Mesenchymal stem cell (in vitro differentiated cells and primary cell): ENCODE measurements at regions not wholly inside any gene's neighbourhood (a gene's known extent, or its start where the extent isn't known, plus 50 kb on each side); places are given as distances from the start of the nearest gene placed in this dataset.

Experiments used
- DNase-seq: peaks from one replicate; pipeline ENCODE4 v3.0.0-alpha.2; 2013
- H2AFZ ChIP-seq: one replicate; pipeline ENCODE4 v1.6.1; 2013; ENCODE audit warnings: low read depth, mild to moderate bottlenecking, control low read depth, inconsistent platforms, low read length, moderate library complexity
- H2AK5ac ChIP-seq: 2 replicates; pipeline ENCODE4 v1.6.1; 2013; ENCODE audit warnings: low read length, moderate library complexity, mild to moderate bottlenecking, inconsistent platforms; ENCODE audit not compliant: severe bottlenecking
- H2BK120ac ChIP-seq: one replicate; pipeline ENCODE4 v1.6.1; 2013; ENCODE audit warnings: low read depth, mild to moderate bottlenecking, inconsistent platforms, low read length, moderate library complexity
- H2BK12ac ChIP-seq, 2 experiments: one replicate each; pipeline ENCODE4 v1.6.1; 2013; ENCODE audit warnings: inconsistent platforms in 2 of 2, low read length in 2 of 2, mild to moderate bottlenecking in 2 of 2, moderate library complexity in 2 of 2, control low read depth in 1 of 2
- H2BK15ac ChIP-seq: one replicate; pipeline ENCODE4 v1.6.1; 2013; ENCODE audit warnings: mild to moderate bottlenecking, low read depth, inconsistent platforms; ENCODE audit not compliant: poor library complexity, severe bottlenecking
- H2BK5ac ChIP-seq: 2 replicates; pipeline ENCODE4 v1.6.1; 2013; ENCODE audit warnings: low read depth, mild to moderate bottlenecking, low read length, control low read depth, inconsistent platforms; ENCODE audit not compliant: poor library complexity, severe bottlenecking
- H3K14ac ChIP-seq, 2 experiments: one replicate each; pipeline ENCODE4 v1.6.1; 2013; ENCODE audit warnings: inconsistent platforms in 2 of 2, low read length in 2 of 2, control low read depth in 1 of 2, mild to moderate bottlenecking in 1 of 2, moderate library complexity in 1 of 2
- H3K18ac ChIP-seq, 2 experiments: one replicate each; pipeline ENCODE4 v1.6.1; 2013; ENCODE audit warnings: inconsistent platforms in 2 of 2, low read length in 2 of 2, control low read depth in 1 of 2, low read depth in 1 of 2, mild to moderate bottlenecking in 1 of 2
- H3K23ac ChIP-seq, 2 experiments: one replicate each; pipeline ENCODE4 v1.6.1; 2013; ENCODE audit warnings: inconsistent platforms in 2 of 2, low read length in 2 of 2, mild to moderate bottlenecking in 2 of 2, moderate library complexity in 2 of 2, control low read depth in 1 of 2
- H3K27ac ChIP-seq: 2 replicates; pipeline ENCODE4 v1.5.1; 2013; ENCODE audit warnings: mild to moderate bottlenecking, moderate library complexity, low read length, control low read depth, inconsistent platforms; ENCODE audit not compliant: poor library complexity, severe bottlenecking
- H3K27me3 ChIP-seq, 2 experiments: 2 replicates each; pipeline versions ENCODE4 v1.6.1 to v1.7.0; 2013; ENCODE audit warnings: low read length in 2 of 2, mild to moderate bottlenecking in 2 of 2, moderate library complexity in 2 of 2, control low read depth in 1 of 2, inconsistent platforms in 1 of 2; ENCODE audit not compliant: control insufficient read depth in 1 of 2, insufficient read depth in 1 of 2
- H3K36me3 ChIP-seq, 2 experiments: 2 replicates each; pipeline versions ENCODE4 v1.6.1 to v1.7.0; 2013; ENCODE audit warnings: low read length in 2 of 2, control low read depth in 1 of 2, inconsistent platforms in 1 of 2, low read depth in 1 of 2, mild to moderate bottlenecking in 1 of 2; ENCODE audit not compliant: insufficient read depth in 2 of 2, control insufficient read depth in 1 of 2
- H3K4ac ChIP-seq, 2 experiments: one replicate each; pipeline ENCODE4 v1.6.1; 2013; ENCODE audit warnings: inconsistent platforms in 2 of 2, low read length in 2 of 2, mild to moderate bottlenecking in 2 of 2, moderate library complexity in 2 of 2, control low read depth in 1 of 2, low read depth in 1 of 2
- H3K4me1 ChIP-seq: 2 replicates; pipeline ENCODE4 v1.6.1; 2013; ENCODE audit warnings: low read depth, low read length, control low read depth; ENCODE audit not compliant: control insufficient read depth, insufficient read depth
- H3K4me2 ChIP-seq: 2 replicates; pipeline ENCODE4 v1.6.1; 2013; ENCODE audit warnings: low read length, mild to moderate bottlenecking, inconsistent platforms; ENCODE audit not compliant: poor library complexity, severe bottlenecking
- H3K4me3 ChIP-seq, 2 experiments: 2 replicates each; pipeline versions ENCODE4 v1.5.1 to v1.7.0; 2013; ENCODE audit warnings: low read length in 2 of 2, mild to moderate bottlenecking in 2 of 2, control low read depth in 1 of 2, low read depth in 1 of 2; ENCODE audit not compliant: insufficient read depth in 1 of 2
- H3K79me1 ChIP-seq: replicated peaks from 2 replicates; pipeline ENCODE4 v1.6.1; 2013; ENCODE audit warnings: mild to moderate bottlenecking, control low read depth, low read length, inconsistent platforms; ENCODE audit not compliant: poor library complexity, severe bottlenecking
- H3K9ac ChIP-seq: 2 replicates; pipeline ENCODE4 v1.7.0; 2013; ENCODE audit warnings: mild to moderate bottlenecking, low read length, moderate library complexity
- H3K9me3 ChIP-seq: 2 replicates; pipeline ENCODE4 v1.7.0; 2013; ENCODE audit warnings: mild to moderate bottlenecking, low read length; ENCODE audit not compliant: control insufficient read depth
- H4K8ac ChIP-seq: one replicate; pipeline ENCODE4 v1.6.1; 2013; ENCODE audit warnings: inconsistent platforms, mild to moderate bottlenecking, low read length, moderate library complexity
- H4K91ac ChIP-seq: one replicate; pipeline ENCODE4 v1.6.1; 2013; ENCODE audit warnings: mild to moderate bottlenecking, low read length, inconsistent platforms
- WGBS: methylation state at CpG from one replicate; pipeline ENCODE4 v1.1.7; 2013; ENCODE audit warnings: mixed read lengths; 5-methylcytosine and 5-hydroxymethylcytosine counted together

- Histone ChIP-seq H2BK15ac (no peak overlapping the region), H3K27ac (no peak overlapping the region), H3K27me3 (no peaks in the 10 kb centered on the region), H3K9ac (no peak overlapping the region), H3K23ac (no peak overlapping the region), H4K8ac (no peak overlapping the region), H3K4ac (no peak overlapping the region), H2BK5ac (no peak overlapping the region), H2AK5ac (no peak overlapping the region), H3K14ac (no peak overlapping the region), H4K91ac (no peak overlapping the region), H3K4me3 (no peak overlapping the region), H3K18ac (no peak overlapping the region), H3K4me2 (no peak overlapping the region), H3K79me1 (no peaks in the 10 kb centered on the region), H3K36me3 (no peaks in the 10 kb centered on the region), H2BK120ac (no peak overlapping the region), H3K9me3 (no peaks in the 10 kb centered on the region), H2AFZ (no peak overlapping the region), H3K4me1 (no peaks in the 10 kb centered on the region), H2BK12ac (no peak overlapping the region)
- no peak for DNase-seq
These were observed 793.0 kb downstream of the RAB28 start for GRCh38 chr4:12691168-12691567.

- no peaks in the 10 kb centered on the region for H3K4me1 ChIP-seq
- no peak overlapping the region for H3K9ac ChIP-seq
- H3K23ac ChIP-seq, result no peak overlapping the region
- no peak overlapping the region for H3K18ac ChIP-seq
- no peaks in the 10 kb centered on the region for H3K79me1 ChIP-seq
- no peak overlapping the region for H2BK120ac ChIP-seq
- no peak overlapping the region for H3K14ac ChIP-seq
- H3K36me3 ChIP-seq, result no peaks in the 10 kb centered on the region
- no peak overlapping the region for H3K4me2 ChIP-seq
- H2BK15ac ChIP-seq, result no peak overlapping the region
- H3K4me3 ChIP-seq, result no peak overlapping the region
- no peak overlapping the region for H3K27ac ChIP-seq
- no peaks in the 10 kb centered on the region for H3K27me3 ChIP-seq
- H2BK12ac ChIP-seq, result no peak overlapping the region
- H4K91ac ChIP-seq, result no peak overlapping the region
- no peak overlapping the region for H2AK5ac ChIP-seq
- no peaks in the 10 kb centered on the region for H3K9me3 ChIP-seq
- no peak overlapping the region for H4K8ac ChIP-seq
- no CpG with 5 or more reads among the region's 2 CpGs for WGBS
- H2BK5ac ChIP-seq, result no peak overlapping the region
- DNase-seq, result no peak
- H2AFZ ChIP-seq, result no peak overlapping the region
- no peak overlapping the region for H3K4ac ChIP-seq
These were observed 794.7 kb downstream of the RAB28 start for GRCh38 chr4:12689457-12689856.

GRCh38 chr4:12679217-12679616 is 804.9 kb downstream of the RAB28 start:
- Histone ChIP-seq H3K18ac (no peak overlapping the region), H4K8ac (no peak overlapping the region), H3K9ac (no peak overlapping the region), H3K27me3 (no peaks in the 10 kb centered on the region), H3K9me3 (peaks cover 8% of the 10 kb centered on the region), H3K4me1 (no peaks in the 10 kb centered on the region), H3K23ac (no peak overlapping the region), H2BK12ac (no peak overlapping the region), H2BK120ac (no peak overlapping the region), H3K4me2 (no peak overlapping the region), H4K91ac (no peak overlapping the region), H3K4me3 (no peak overlapping the region), H2AFZ (no peak overlapping the region), H2BK15ac (no peak overlapping the region), H3K4ac (no peak overlapping the region), H2AK5ac (no peak overlapping the region), H2BK5ac (no peak overlapping the region), H3K36me3 (no peaks in the 10 kb centered on the region), H3K79me1 (no peaks in the 10 kb centered on the region), H3K14ac (no peak overlapping the region), H3K27ac (no peak overlapping the region)
- DNase-seq, result peak; percentile 6
- 72% methylated on average over 2 of the region's 2 CpGs for WGBS

- Histone ChIP-seq H2AK5ac (no peak overlapping the region), H3K27me3 (no peaks in the 10 kb centered on the region), H3K79me1 (no peaks in the 10 kb centered on the region), H3K27ac (no peak overlapping the region), H3K14ac (no peak overlapping the region), H2BK120ac (no peak overlapping the region), H3K18ac (no peak overlapping the region), H3K4me2 (no peak overlapping the region), H4K91ac (no peak overlapping the region), H2AFZ (no peak overlapping the region), H4K8ac (no peak overlapping the region), H3K9me3 (peaks cover 18% of the 10 kb centered on the region), H3K36me3 (no peaks in the 10 kb centered on the region), H3K4me1 (no peaks in the 10 kb centered on the region), H2BK15ac (no peak overlapping the region), H3K4ac (no peak overlapping the region), H3K9ac (no peak overlapping the region), H2BK5ac (no peak overlapping the region), H3K23ac (no peak overlapping the region), H3K4me3 (no peak overlapping the region), H2BK12ac (no peak overlapping the region)
- no peak for DNase-seq
These were observed 810.0 kb downstream of the RAB28 start for GRCh38 chr4:12674184-12674583.
